ENCODE measurements at regions not wholly inside any gene's neighbourhood (a gene's known extent, or its start where the extent isn't known, plus 50 kb on each side); places are given as distances from the start of the nearest gene placed in this dataset.

GRCh38 chr22:44408829-44409192 is 89.2 kb downstream of the RTL6 start:
- H3K9me3 ChIP-seq (ENCODE audit: control insufficient read depth, low read depth, low read length): no peaks in the 10 kb centered on the region
- no peaks in the 10 kb centered on the region for H4K20me1 ChIP-seq (ENCODE audit: control insufficient read depth, extremely low read depth, insufficient read depth, low read length)
- H3K4me1 ChIP-seq (ENCODE audit: control insufficient read depth, extremely low read depth, insufficient read depth, low read length): no peaks in the 10 kb centered on the region
- no peak overlapping the region for H3K4me2 ChIP-seq (ENCODE audit: control insufficient read depth, extremely low read depth, insufficient read depth, low read depth, low read length)
- H3K27ac ChIP-seq (ENCODE audit: control insufficient read depth, insufficient read depth, low read length): no peak overlapping the region
- DNase-seq (ENCODE audit: low read depth, low spot score) (no peak), FAIRE-seq (no peak)
- H2AFZ ChIP-seq (ENCODE audit: control insufficient read depth, low read length): no peak overlapping the region
- H3K79me2 ChIP-seq (ENCODE audit: control insufficient read depth, insufficient read depth, low read length): no peaks in the 10 kb centered on the region
- dilution Hi-C loops (cut with MboI; ENCODE audit: extremely low pct_ligation_motif_present, low sequenced_read_pairs): no loop called here
- peaks cover 43% of the 10 kb centered on the region for H3K27me3 ChIP-seq (ENCODE audit: control insufficient read depth, extremely low read depth, insufficient read depth, low read length)
- no peak for TF ChIP-seq CTCF (optimal IDR thresholded peaks at IDR 0.05 in 1 of 3, IDR thresholded peaks at IDR 0.05 in 1 of 3, conservative IDR thresholded peaks at IDR 0.05 in 1 of 3; ENCODE audit: extremely low read depth in 1 of 3, insufficient read depth in 2 of 3, low read length in 3 of 3)
- no peak for TF ChIP-seq EZH2 (IDR thresholded peaks at IDR 0.05; ENCODE audit: low read length)
- no peak overlapping the region for H3K9ac ChIP-seq (ENCODE audit: control insufficient read depth, extremely low read depth, insufficient read depth, low read length)
- H3K36me3 ChIP-seq (ENCODE audit: control insufficient read depth in 2 of 2, extremely low read depth in 1 of 2, insufficient read depth in 2 of 2, low read length in 2 of 2): no peaks in the 10 kb centered on the region
- H3K9me1 ChIP-seq (ENCODE audit: control insufficient read depth, extremely low read depth, insufficient read depth, low read length): no peaks in the 10 kb centered on the region
- H3K4me3 ChIP-seq (ENCODE audit: control insufficient read depth in 2 of 3, extremely low read depth in 1 of 3, insufficient read depth in 2 of 3, low read depth in 1 of 3, low read length in 3 of 3): no peak overlapping the region

- Histone ChIP-seq H3K9me1 (ENCODE audit: control insufficient read depth, extremely low read depth, insufficient read depth, low read length) (no peaks in the 10 kb centered on the region), H3K4me2 (ENCODE audit: control insufficient read depth, extremely low read depth, insufficient read depth, low read depth, low read length) (no peak overlapping the region), H3K27ac (ENCODE audit: control insufficient read depth, insufficient read depth, low read length) (no peak overlapping the region), H3K36me3 (ENCODE audit: control insufficient read depth in 2 of 2, extremely low read depth in 1 of 2, insufficient read depth in 2 of 2, low read length in 2 of 2) (no peaks in the 10 kb centered on the region), H4K20me1 (ENCODE audit: control insufficient read depth, extremely low read depth, insufficient read depth, low read length) (no peaks in the 10 kb centered on the region), H3K9me3 (ENCODE audit: control insufficient read depth, low read depth, low read length) (no peaks in the 10 kb centered on the region), H2AFZ (ENCODE audit: control insufficient read depth, low read length) (no peak overlapping the region), H3K4me1 (ENCODE audit: control insufficient read depth, extremely low read depth, insufficient read depth, low read length) (no peaks in the 10 kb centered on the region), H3K79me2 (ENCODE audit: control insufficient read depth, insufficient read depth, low read length) (no peaks in the 10 kb centered on the region), H3K9ac (ENCODE audit: control insufficient read depth, extremely low read depth, insufficient read depth, low read length) (no peak overlapping the region), H3K4me3 (ENCODE audit: control insufficient read depth in 2 of 3, extremely low read depth in 1 of 3, insufficient read depth in 2 of 3, low read depth in 1 of 3, low read length in 3 of 3) (no peak overlapping the region), H3K27me3 (ENCODE audit: control insufficient read depth, extremely low read depth, insufficient read depth, low read length) (peaks cover 43% of the 10 kb centered on the region)
- no peak for DNase-seq (ENCODE audit: low read depth, low spot score)
- TF ChIP-seq CTCF (optimal IDR thresholded peaks at IDR 0.05 in 1 of 3, IDR thresholded peaks at IDR 0.05 in 1 of 3, conservative IDR thresholded peaks at IDR 0.05 in 1 of 3; ENCODE audit: extremely low read depth in 1 of 3, insufficient read depth in 2 of 3, low read length in 3 of 3) (no peak), EZH2 (IDR thresholded peaks at IDR 0.05; ENCODE audit: low read length) (no peak)
- FAIRE-seq: no peak
- dilution Hi-C loops (cut with MboI; ENCODE audit: extremely low pct_ligation_motif_present, low sequenced_read_pairs): no loop called here
Observed at GRCh38 chr22:44407987-44408828, 89.8 kb downstream of the RTL6 start.
